ENCODE measurements at regions not wholly inside any gene's neighbourhood (a gene's known extent, or its start where the extent isn't known, plus 50 kb on each side); places are given as distances from the start of the nearest gene placed in this dataset.

GRCh38 chr6:155717374-155717773 is 261.7 kb upstream of the NOX3 start:
- no peak for TF ChIP-seq POLR2A (IDR thresholded peaks at IDR 0.05; ENCODE audit: low read length)
- no peak for TF ChIP-seq GATA1 (IDR thresholded peaks at IDR 0.05; ENCODE audit: low read depth, low read length)
